SK-N-SH (cell line): ENCODE measurements at regions not wholly inside any gene's neighbourhood (a gene's known extent, or its start where the extent isn't known, plus 50 kb on each side); places are given as distances from the start of the nearest gene placed in this dataset.

Experiments
- CHD2 ChIP-seq: fragments of 150-350 bp; IDR thresholded peaks from 2 replicates; pipeline ENCODE4 v1.6.1; 2018; ENCODE audit warnings: low read length; ENCODE audit not compliant: partially characterized antibody
- EP300 ChIP-seq, 2 experiments: IDR thresholded peaks; 2 replicates each; pipeline versions ENCODE4 v1.4.0 to v1.6.1; 2012; ENCODE audit warnings: borderline replicate concordance in 1 of 2, low read depth in 1 of 2, low read length in 1 of 2
- EZH2phosphoT487 ChIP-seq: fragments of 200-600 bp; sonication (generic); IDR thresholded peaks from 2 replicates; pipeline ENCODE4 v1.6.1; 2017; ENCODE audit warnings: low read depth, mixed run types, mild to moderate bottlenecking, antibody characterized with exemption, moderate library complexity, borderline replicate concordance
- FOSL2 ChIP-seq: IDR thresholded peaks from 2 replicates; pipeline ENCODE4 v1.4.0; 2012; ENCODE audit warnings: low read depth, mild to moderate bottlenecking, moderate library complexity, borderline replicate concordance
- JUND ChIP-seq: IDR thresholded peaks from 2 replicates; pipeline ENCODE4 v1.4.0; 2012
- RFX5 ChIP-seq: IDR thresholded peaks from 2 replicates; pipeline ENCODE4 v1.6.1; 2012; ENCODE audit warnings: mild to moderate bottlenecking, improper control_type of control experiment, low read length
- SIN3A ChIP-seq: IDR thresholded peaks from 2 replicates; pipeline ENCODE4 v1.6.1; 2012; ENCODE audit warnings: low read depth, mild to moderate bottlenecking, low read length, moderate library complexity, borderline replicate concordance
- ZBTB33 ChIP-seq: IDR thresholded peaks from 2 replicates; pipeline ENCODE4 v1.4.0; 2012; ENCODE audit warnings: low read depth, borderline replicate concordance
- TF ChIP-seq, protein P1 (sequence below): fragments of 200-600 bp; sonication (generic); IDR thresholded peaks from 2 replicates; pipeline ENCODE4 v1.6.1; 2017; ENCODE audit warnings: antibody characterized with exemption, mild to moderate bottlenecking, moderate library complexity
- TF ChIP-seq, protein P2 (sequence below): IDR thresholded peaks from 2 replicates; pipeline ENCODE4 v1.4.0; 2012; ENCODE audit warnings: low read depth
- TF ChIP-seq, protein P3 (sequence below): fragments of 150-350 bp; IDR thresholded peaks from 2 replicates; pipeline ENCODE4 v1.6.1; 2016; ENCODE audit warnings: mild to moderate bottlenecking, low read depth, low read length

GRCh38 chr9:108316066-108316465, 539.7 kb downstream of the ACTL7B start:
- TF ChIP-seq RFX5: no peak
- TF ChIP-seq, protein P1, sequence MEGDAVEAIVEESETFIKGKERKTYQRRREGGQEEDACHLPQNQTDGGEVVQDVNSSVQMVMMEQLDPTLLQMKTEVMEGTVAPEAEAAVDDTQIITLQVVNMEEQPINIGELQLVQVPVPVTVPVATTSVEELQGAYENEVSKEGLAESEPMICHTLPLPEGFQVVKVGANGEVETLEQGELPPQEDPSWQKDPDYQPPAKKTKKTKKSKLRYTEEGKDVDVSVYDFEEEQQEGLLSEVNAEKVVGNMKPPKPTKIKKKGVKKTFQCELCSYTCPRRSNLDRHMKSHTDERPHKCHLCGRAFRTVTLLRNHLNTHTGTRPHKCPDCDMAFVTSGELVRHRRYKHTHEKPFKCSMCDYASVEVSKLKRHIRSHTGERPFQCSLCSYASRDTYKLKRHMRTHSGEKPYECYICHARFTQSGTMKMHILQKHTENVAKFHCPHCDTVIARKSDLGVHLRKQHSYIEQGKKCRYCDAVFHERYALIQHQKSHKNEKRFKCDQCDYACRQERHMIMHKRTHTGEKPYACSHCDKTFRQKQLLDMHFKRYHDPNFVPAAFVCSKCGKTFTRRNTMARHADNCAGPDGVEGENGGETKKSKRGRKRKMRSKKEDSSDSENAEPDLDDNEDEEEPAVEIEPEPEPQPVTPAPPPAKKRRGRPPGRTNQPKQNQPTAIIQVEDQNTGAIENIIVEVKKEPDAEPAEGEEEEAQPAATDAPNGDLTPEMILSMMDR: no peak
- TF ChIP-seq EP300 (IDR thresholded peaks at IDR 0.05; ENCODE audit: borderline replicate concordance in 1 of 2, low read depth in 1 of 2, low read length in 1 of 2): no peak
- no peak for TF ChIP-seq ZBTB33
- TF ChIP-seq, protein P2, sequence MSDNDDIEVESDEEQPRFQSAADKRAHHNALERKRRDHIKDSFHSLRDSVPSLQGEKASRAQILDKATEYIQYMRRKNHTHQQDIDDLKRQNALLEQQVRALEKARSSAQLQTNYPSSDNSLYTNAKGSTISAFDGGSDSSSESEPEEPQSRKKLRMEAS: no peak
- no peak for TF ChIP-seq CHD2
- TF ChIP-seq EZH2phosphoT487: no peak
- TF ChIP-seq FOSL2: no peak
- TF ChIP-seq, protein P3, sequence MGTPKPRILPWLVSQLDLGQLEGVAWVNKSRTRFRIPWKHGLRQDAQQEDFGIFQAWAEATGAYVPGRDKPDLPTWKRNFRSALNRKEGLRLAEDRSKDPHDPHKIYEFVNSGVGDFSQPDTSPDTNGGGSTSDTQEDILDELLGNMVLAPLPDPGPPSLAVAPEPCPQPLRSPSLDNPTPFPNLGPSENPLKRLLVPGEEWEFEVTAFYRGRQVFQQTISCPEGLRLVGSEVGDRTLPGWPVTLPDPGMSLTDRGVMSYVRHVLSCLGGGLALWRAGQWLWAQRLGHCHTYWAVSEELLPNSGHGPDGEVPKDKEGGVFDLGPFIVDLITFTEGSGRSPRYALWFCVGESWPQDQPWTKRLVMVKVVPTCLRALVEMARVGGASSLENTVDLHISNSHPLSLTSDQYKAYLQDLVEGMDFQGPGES: no peak
- TF ChIP-seq JUND: no peak
- TF ChIP-seq SIN3A: no peak
